SK-N-SH treated with all-trans-retinoic acid at 6 μM for 48 hours (cell line): ENCODE measurements at regions not wholly inside any gene's neighbourhood (a gene's known extent, or its start where the extent isn't known, plus 50 kb on each side); places are given as distances from the start of the nearest gene placed in this dataset.

ENCODE experiments used
- ATAC-seq: fragments of 200-7000 bp; cut with Tn5 transposase; 3 replicates; pipeline ENCODE4 v1.9.1; 2020; ENCODE audit warnings: mild to moderate bottlenecking, moderate library complexity
- ARNTL ChIP-seq: fragments of 450-650 bp; formaldehyde crosslinking; IDR thresholded peaks from 2 replicates; pipeline ENCODE4 v1.5.0; 2020; ENCODE audit warnings: low read depth, mild to moderate bottlenecking, moderate library complexity, borderline replicate concordance
- CREB5 ChIP-seq: fragments of 250-450 bp; sonication (Bioruptor Pico); IDR thresholded peaks from 2 replicates; pipeline ENCODE4 v1.5.1; 2020; ENCODE audit warnings: low read depth, mild to moderate bottlenecking, moderate library complexity
- CSDC2 ChIP-seq: fragments of 250-450 bp; sonication (Bioruptor Pico); IDR thresholded peaks from 2 replicates; pipeline ENCODE4 v1.5.0; 2020; ENCODE audit warnings: mild to moderate bottlenecking, moderate library complexity
- CSRNP3 ChIP-seq: fragments of 250-450 bp; sonication (Bioruptor Pico); IDR thresholded peaks from 2 replicates; pipeline ENCODE4 v1.5.1; 2021; ENCODE audit warnings: mild to moderate bottlenecking, moderate library complexity
- GLIS3 ChIP-seq: fragments of 250-450 bp; sonication (Bioruptor Pico); IDR thresholded peaks from 2 replicates; pipeline ENCODE4 v1.5.0; 2020; ENCODE audit warnings: mild to moderate bottlenecking, moderate library complexity
- ISL1 ChIP-seq: fragments of 250-450 bp; sonication (Bioruptor Pico); IDR thresholded peaks from 2 replicates; pipeline ENCODE4 v2.1.2; 2022; ENCODE audit warnings: mild to moderate bottlenecking, moderate library complexity
- PATZ1 ChIP-seq: fragments of 250-450 bp; sonication (Bioruptor Pico); IDR thresholded peaks from 2 replicates; pipeline ENCODE4 v1.8.0; 2020; ENCODE audit warnings: mild to moderate bottlenecking, moderate library complexity, borderline replicate concordance
- POU6F1 ChIP-seq: fragments of 250-450 bp; sonication (Bioruptor Pico); IDR thresholded peaks from 2 replicates; pipeline ENCODE4 v1.8.0; 2021; ENCODE audit warnings: low read depth, mild to moderate bottlenecking, moderate library complexity, borderline replicate concordance
- PPARA ChIP-seq: fragments of 250-450 bp; sonication (Bioruptor Pico); IDR thresholded peaks from 2 replicates; pipeline ENCODE4 v1.5.0; 2020; ENCODE audit warnings: mild to moderate bottlenecking, borderline replicate concordance
- SNAI2 ChIP-seq: fragments of 250-450 bp; sonication (Bioruptor Pico); IDR thresholded peaks from 2 replicates; pipeline ENCODE4 v1.5.0; 2020; ENCODE audit warnings: mild to moderate bottlenecking, moderate library complexity
- TCF4 ChIP-seq: fragments of 250-450 bp; sonication (Bioruptor Pico); IDR thresholded peaks from 2 replicates; pipeline ENCODE4 v1.8.0; 2021; ENCODE audit warnings: mild to moderate bottlenecking, moderate library complexity, borderline replicate concordance
- TOX ChIP-seq: fragments of 250-450 bp; sonication (Bioruptor Pico); IDR thresholded peaks from 2 replicates; pipeline ENCODE4 v1.8.0; 2021; ENCODE audit warnings: mild to moderate bottlenecking, moderate library complexity, borderline replicate concordance
- TSHZ2 ChIP-seq: fragments of 250-450 bp; sonication (Bioruptor Pico); IDR thresholded peaks from 2 replicates; pipeline ENCODE4 v1.5.0; 2020; ENCODE audit warnings: mild to moderate bottlenecking, moderate library complexity
- ZC3H10 ChIP-seq: fragments of 250-450 bp; sonication (Bioruptor Pico); IDR thresholded peaks from 2 replicates; pipeline ENCODE4 v1.5.1; 2021; ENCODE audit warnings: mild to moderate bottlenecking, moderate library complexity
- ZFP3 ChIP-seq: fragments of 250-450 bp; sonication (Bioruptor Pico); IDR thresholded peaks from 2 replicates; pipeline ENCODE4 v1.5.0; 2020; ENCODE audit warnings: mild to moderate bottlenecking, moderate library complexity
- ZNF70 ChIP-seq: fragments of 450-650 bp; formaldehyde crosslinking; IDR thresholded peaks from 2 replicates; pipeline ENCODE4 v1.5.0; 2020; ENCODE audit warnings: mild to moderate bottlenecking, moderate library complexity
- ZNF8 ChIP-seq: fragments of 450-650 bp; formaldehyde crosslinking; IDR thresholded peaks from 2 replicates; pipeline ENCODE4 v1.5.0; 2020; ENCODE audit warnings: mild to moderate bottlenecking, moderate library complexity

GRCh38 chr12:105986779-105987684 is 151.7 kb downstream of the NUAK1 start:
- TF ChIP-seq GLIS3 (CRISPR knock-in tag): no peak
- peak; percentile 32; the same call in 1 of the 2 replicates for TF ChIP-seq CSDC2 (CRISPR knock-in tag)
- peak; percentile 65; the same call in 1 of the 2 replicates for TF ChIP-seq CREB5 (CRISPR knock-in tag)
- TF ChIP-seq ZFP3 (CRISPR knock-in tag): 0 out of 2 replicates have a peak, but pooled peaks have one; percentile 68
- no peak for TF ChIP-seq PATZ1 (CRISPR knock-in tag)
- TF ChIP-seq ZC3H10 (CRISPR knock-in tag): no peak
- TF ChIP-seq ISL1: peak; percentile 89
- ATAC-seq: peak; percentile 79

GRCh38 chr12:105987685-105988035 is 151.1 kb downstream of the NUAK1 start:
- 0 out of 2 replicates have a peak, but pooled peaks have one; percentile 55 for TF ChIP-seq ZFP3 (CRISPR knock-in tag)
- TF ChIP-seq CSDC2 (CRISPR knock-in tag): no peak; the same call in 1 of the 2 replicates
- no peak for TF ChIP-seq ZNF70 (CRISPR knock-in tag)
- ATAC-seq: no peak

GRCh38 chr12:105992849-105993740 is 145.7 kb downstream of the NUAK1 start:
- peak; percentile 53 for ATAC-seq
- TF ChIP-seq PPARA (CRISPR knock-in tag) (no peak), SNAI2 (CRISPR knock-in tag) (no peak), ARNTL (no peak), ZNF70 (CRISPR knock-in tag) (no peak), CREB5 (CRISPR knock-in tag) (no peak), CSDC2 (CRISPR knock-in tag) (no peak), ZNF8 (CRISPR knock-in tag) (no peak), TCF4 (CRISPR knock-in tag) (no peak), POU6F1 (CRISPR knock-in tag) (no peak), CSRNP3 (no peak), TOX (CRISPR knock-in tag) (no peak), TSHZ2 (no peak)
